ENCODE measurements at regions not wholly inside any gene's neighbourhood (a gene's known extent, or its start where the extent isn't known, plus 50 kb on each side); places are given as distances from the start of the nearest gene placed in this dataset.
"Not testable (repeated sequence)": the region's sequence is repeated elsewhere in the genome, so short reads cannot be mapped to it uniquely, and the experiment has no call there.

GRCh38 chr14:53741479-53742232, 215.0 kb downstream of the BMP4 start:
- DNase-seq = no peak

- DNase-seq = no peak
Observed at GRCh38 chr14:53740570-53740969, 216.1 kb downstream of the BMP4 start.

GRCh38 chr14:53735916-53736315, 220.7 kb downstream of the BMP4 start:
- DNase-seq = no peak

- DNase-seq = no peak
Observed at GRCh38 chr14:53723221-53723620, 233.4 kb downstream of the BMP4 start.

- peak; percentile 3 for DNase-seq
Observed at GRCh38 chr14:53719536-53719935, 237.1 kb downstream of the BMP4 start.

- DNase-seq = no peak
Observed at GRCh38 chr14:53716578-53716977, 240.0 kb downstream of the BMP4 start.

- DNase-seq = no peak
Observed at GRCh38 chr14:53715193-53715721, 241.4 kb downstream of the BMP4 start.

GRCh38 chr14:53714495-53715192, 242.0 kb downstream of the BMP4 start:
- no peak for DNase-seq

GRCh38 chr14:53712901-53713300, 243.7 kb downstream of the BMP4 start:
- not testable (repeated sequence) for DNase-seq

- DNase-seq = no peak
Observed at GRCh38 chr14:53711205-53711604, 245.4 kb downstream of the BMP4 start.

- no peak for DNase-seq
Observed at GRCh38 chr14:53710615-53711014, 246.0 kb downstream of the BMP4 start.

GRCh38 chr14:53709381-53709780, 247.2 kb downstream of the BMP4 start:
- DNase-seq = no peak

GRCh38 chr14:53703457-53703856, 253.2 kb downstream of the BMP4 start:
- no peak for DNase-seq

GRCh38 chr14:53701108-53701875, 255.3 kb downstream of the BMP4 start:
- no peak for DNase-seq

GRCh38 chr14:53696217-53696965, 260.2 kb downstream of the BMP4 start:
- no peak for DNase-seq

GRCh38 chr14:53695692-53696214, 260.9 kb downstream of the BMP4 start:
- no peak for DNase-seq

GRCh38 chr14:53692885-53693284, 263.7 kb downstream of the BMP4 start:
- no peak for DNase-seq

- DNase-seq = no peak
Observed at GRCh38 chr14:53692451-53692850, 264.2 kb downstream of the BMP4 start.

GRCh38 chr14:53683229-53683628, 273.4 kb downstream of the BMP4 start:
- no peak for DNase-seq

GRCh38 chr14:53672526-53672925, 284.1 kb downstream of the BMP4 start:
- DNase-seq = no peak

- DNase-seq = no peak
Observed at GRCh38 chr14:53670701-53671100, 285.9 kb downstream of the BMP4 start.

- DNase-seq = no peak
Observed at GRCh38 chr14:53668897-53669296, 287.7 kb downstream of the BMP4 start.

All from DMS153 (cell line).